Hepatocyte (in vitro differentiated cells): ENCODE measurements at regions not wholly inside any gene's neighbourhood (a gene's known extent, or its start where the extent isn't known, plus 50 kb on each side); places are given as distances from the start of the nearest gene placed in this dataset.

Experiments used
- DNase-seq: peaks from one replicate; pipeline ENCODE4 v3.0.0-alpha.2; 2016; ENCODE audit warnings: low spot score
- H2AFZ ChIP-seq: fragments of 200-600 bp; sonication (generic); 2 replicates; pipeline ENCODE4 v1.6.0; 2016; ENCODE audit warnings: antibody characterized with exemption, mild to moderate bottlenecking
- H3K27ac ChIP-seq: fragments of 200-600 bp; sonication (generic); 2 replicates; pipeline ENCODE4 v1.5.1; 2016; ENCODE audit warnings: mild to moderate bottlenecking
- H3K27me3 ChIP-seq: fragments of 200-600 bp; sonication (generic); 2 replicates; pipeline ENCODE4 v1.6.1; 2016
- H3K36me3 ChIP-seq: fragments of 200-600 bp; sonication (generic); replicated peaks from 2 replicates; pipeline ENCODE4 v1.5.1; 2016; ENCODE audit warnings: low read depth; ENCODE audit not compliant: insufficient read depth
- H3K4me1 ChIP-seq: fragments of 200-600 bp; sonication (generic); 2 replicates; pipeline ENCODE4 v1.5.1; 2016; ENCODE audit warnings: mild to moderate bottlenecking, moderate library complexity; ENCODE audit not compliant: insufficient read depth
- H3K4me2 ChIP-seq: fragments of 200-600 bp; sonication (generic); 2 replicates; pipeline ENCODE4 v1.6.0; 2016
- H3K4me3 ChIP-seq: fragments of 200-600 bp; sonication (generic); 2 replicates; pipeline ENCODE4 v1.5.1; 2016; ENCODE audit warnings: mild to moderate bottlenecking
- H3K79me2 ChIP-seq: fragments of 200-600 bp; sonication (generic); 2 replicates; pipeline ENCODE4 v1.6.0; 2017; ENCODE audit warnings: mild to moderate bottlenecking
- H3K9me2 ChIP-seq: fragments of 200-600 bp; sonication (generic); replicated peaks from 2 replicates; pipeline ENCODE4 v1.6.0; 2017; ENCODE audit warnings: mild to moderate bottlenecking; ENCODE audit not compliant: insufficient read depth
- H3K9me3 ChIP-seq: fragments of 200-600 bp; sonication (generic); 2 replicates; pipeline ENCODE4 v1.5.1; 2016; ENCODE audit warnings: low read depth, mild to moderate bottlenecking
- H4K20me1 ChIP-seq: fragments of 200-600 bp; sonication (generic); 2 replicates; pipeline ENCODE4 v1.6.0; 2016; ENCODE audit warnings: mild to moderate bottlenecking; ENCODE audit not compliant: insufficient read depth, poor library complexity, severe bottlenecking
- EZH2 ChIP-seq: fragments of 200-600 bp; sonication (generic); IDR thresholded peaks from 2 replicates; pipeline ENCODE4 v1.6.1; 2016; ENCODE audit warnings: antibody characterized with exemption, mild to moderate bottlenecking, borderline replicate concordance
- EZH2phosphoT487 ChIP-seq: fragments of 200-600 bp; sonication (generic); IDR thresholded peaks from one replicate; pipeline ENCODE4 v1.6.1; 2018; ENCODE audit warnings: antibody characterized with exemption, mild to moderate bottlenecking, low read depth, moderate library complexity; ENCODE audit not compliant: unreplicated experiment, severe bottlenecking
- WGBS: methylation state at CpG from one replicate; pipeline ENCODE4 v1.1.6; 2016; ENCODE audit warnings: low lambda C conversion rate; ENCODE audit errors: missing lambda C conversion rate; 5-methylcytosine and 5-hydroxymethylcytosine counted together
- TF ChIP-seq, protein P1 (sequence below): fragments of 200-600 bp; sonication (generic); IDR thresholded peaks from 2 replicates; pipeline ENCODE4 v1.5.1; 2016; ENCODE audit warnings: antibody characterized with exemption, mild to moderate bottlenecking; ENCODE audit not compliant: poor library complexity

DNA sequence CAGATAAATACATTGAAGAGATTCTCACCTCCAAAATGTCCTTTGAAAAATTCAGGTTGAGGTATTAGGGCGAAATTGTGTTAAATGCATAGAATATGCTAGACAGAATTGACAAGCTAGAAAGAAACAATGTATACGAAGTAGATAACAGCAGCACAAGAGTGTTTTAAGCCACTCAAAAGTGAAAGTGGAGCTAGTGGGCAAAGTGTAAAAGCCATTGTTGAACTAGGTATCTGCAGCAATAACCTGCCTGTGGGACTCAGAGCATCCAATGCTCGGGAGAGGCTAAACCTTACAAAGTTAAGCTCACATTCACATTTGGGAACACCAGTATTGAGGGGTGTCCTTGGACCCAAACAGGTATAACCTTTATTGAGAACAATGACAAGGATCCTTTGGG lies 180.6 kb upstream of the TMPO start:
- no peaks in the 10 kb centered on the region for H3K27me3 ChIP-seq
- H3K36me3 ChIP-seq: no peaks in the 10 kb centered on the region
- no peaks in the 10 kb centered on the region for H4K20me1 ChIP-seq
- H2AFZ ChIP-seq: no peak overlapping the region
- H3K27ac ChIP-seq: no peak overlapping the region
- no peaks in the 10 kb centered on the region for H3K9me2 ChIP-seq
- 80% methylated on average over 3 of the region's 3 CpGs for WGBS
- H3K4me3 ChIP-seq: no peak overlapping the region
- H3K9me3 ChIP-seq: no peaks in the 10 kb centered on the region
- H3K4me2 ChIP-seq: no peak overlapping the region
- DNase-seq: no peak
- H3K79me2 ChIP-seq: no peaks in the 10 kb centered on the region
- H3K4me1 ChIP-seq: no peaks in the 10 kb centered on the region
- TF ChIP-seq, protein P1, sequence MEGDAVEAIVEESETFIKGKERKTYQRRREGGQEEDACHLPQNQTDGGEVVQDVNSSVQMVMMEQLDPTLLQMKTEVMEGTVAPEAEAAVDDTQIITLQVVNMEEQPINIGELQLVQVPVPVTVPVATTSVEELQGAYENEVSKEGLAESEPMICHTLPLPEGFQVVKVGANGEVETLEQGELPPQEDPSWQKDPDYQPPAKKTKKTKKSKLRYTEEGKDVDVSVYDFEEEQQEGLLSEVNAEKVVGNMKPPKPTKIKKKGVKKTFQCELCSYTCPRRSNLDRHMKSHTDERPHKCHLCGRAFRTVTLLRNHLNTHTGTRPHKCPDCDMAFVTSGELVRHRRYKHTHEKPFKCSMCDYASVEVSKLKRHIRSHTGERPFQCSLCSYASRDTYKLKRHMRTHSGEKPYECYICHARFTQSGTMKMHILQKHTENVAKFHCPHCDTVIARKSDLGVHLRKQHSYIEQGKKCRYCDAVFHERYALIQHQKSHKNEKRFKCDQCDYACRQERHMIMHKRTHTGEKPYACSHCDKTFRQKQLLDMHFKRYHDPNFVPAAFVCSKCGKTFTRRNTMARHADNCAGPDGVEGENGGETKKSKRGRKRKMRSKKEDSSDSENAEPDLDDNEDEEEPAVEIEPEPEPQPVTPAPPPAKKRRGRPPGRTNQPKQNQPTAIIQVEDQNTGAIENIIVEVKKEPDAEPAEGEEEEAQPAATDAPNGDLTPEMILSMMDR: no peak
- TF ChIP-seq EZH2phosphoT487 (no peak), EZH2 (no peak)

DNA sequence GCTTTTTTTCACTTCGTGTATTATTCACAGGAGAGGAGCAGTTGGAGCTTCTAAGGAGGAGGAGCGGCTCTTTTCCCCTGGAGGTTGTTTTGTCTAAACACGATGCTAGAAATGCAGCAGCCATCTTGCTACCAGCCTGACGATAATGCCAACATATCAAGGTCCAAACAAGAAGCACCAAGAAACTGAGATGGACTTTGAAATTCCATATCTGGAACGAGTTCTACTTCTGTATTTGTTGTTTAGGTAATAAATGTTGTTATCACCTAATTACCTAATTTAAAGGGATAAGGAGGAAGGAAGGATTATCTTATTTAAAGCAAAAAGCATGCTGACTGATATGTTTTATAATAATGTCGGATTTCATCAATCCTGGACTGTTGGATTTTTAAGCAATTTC lies 174.4 kb upstream of the TMPO start:
- no peak overlapping the region for H3K4me2 ChIP-seq
- no peaks in the 10 kb centered on the region for H3K27me3 ChIP-seq
- H3K27ac ChIP-seq: no peak overlapping the region
- no peak overlapping the region for H3K4me3 ChIP-seq
- H2AFZ ChIP-seq: no peak overlapping the region
- no peaks in the 10 kb centered on the region for H4K20me1 ChIP-seq
- no peaks in the 10 kb centered on the region for H3K9me3 ChIP-seq
- no peak for DNase-seq
- no peaks in the 10 kb centered on the region for H3K36me3 ChIP-seq
- no peak for TF ChIP-seq EZH2
- TF ChIP-seq, protein P1: no peak
- no peak for TF ChIP-seq EZH2phosphoT487
- 62% methylated on average over 6 of the region's 6 CpGs for WGBS
- H3K79me2 ChIP-seq: no peaks in the 10 kb centered on the region
- no peaks in the 10 kb centered on the region for H3K4me1 ChIP-seq
- H3K9me2 ChIP-seq: no peaks in the 10 kb centered on the region

DNA sequence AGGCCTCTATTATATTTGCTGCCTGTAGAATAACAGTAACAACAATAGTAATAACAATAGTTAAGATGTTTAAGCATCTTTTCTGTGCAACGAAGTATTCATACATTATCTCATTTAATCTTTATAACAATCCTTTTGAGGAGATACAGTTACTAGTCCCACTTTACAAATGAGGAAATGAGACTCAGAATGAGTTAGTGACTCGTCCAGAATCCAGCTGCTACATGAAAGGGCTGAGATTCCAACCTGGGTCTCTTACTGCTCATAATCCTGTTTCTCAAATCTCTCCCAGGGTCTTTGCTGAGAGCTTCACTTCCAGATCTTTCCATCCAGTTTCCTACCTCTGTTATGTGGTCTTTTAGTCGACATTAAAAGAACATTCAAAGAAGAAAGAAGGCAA lies 173.7 kb upstream of the TMPO start:
- Histone ChIP-seq H3K4me3 (no peak overlapping the region), H3K27me3 (no peaks in the 10 kb centered on the region), H2AFZ (no peak overlapping the region), H3K9me3 (no peaks in the 10 kb centered on the region), H3K4me2 (no peak overlapping the region), H4K20me1 (no peaks in the 10 kb centered on the region), H3K79me2 (no peaks in the 10 kb centered on the region), H3K9me2 (no peaks in the 10 kb centered on the region), H3K27ac (no peak overlapping the region), H3K4me1 (no peaks in the 10 kb centered on the region), H3K36me3 (no peaks in the 10 kb centered on the region)
- TF ChIP-seq, protein P1: no peak
- TF ChIP-seq EZH2phosphoT487: no peak
- TF ChIP-seq EZH2: no peak
- WGBS: 73% methylated on average over 3 of the region's 3 CpGs
- DNase-seq: no peak

DNA sequence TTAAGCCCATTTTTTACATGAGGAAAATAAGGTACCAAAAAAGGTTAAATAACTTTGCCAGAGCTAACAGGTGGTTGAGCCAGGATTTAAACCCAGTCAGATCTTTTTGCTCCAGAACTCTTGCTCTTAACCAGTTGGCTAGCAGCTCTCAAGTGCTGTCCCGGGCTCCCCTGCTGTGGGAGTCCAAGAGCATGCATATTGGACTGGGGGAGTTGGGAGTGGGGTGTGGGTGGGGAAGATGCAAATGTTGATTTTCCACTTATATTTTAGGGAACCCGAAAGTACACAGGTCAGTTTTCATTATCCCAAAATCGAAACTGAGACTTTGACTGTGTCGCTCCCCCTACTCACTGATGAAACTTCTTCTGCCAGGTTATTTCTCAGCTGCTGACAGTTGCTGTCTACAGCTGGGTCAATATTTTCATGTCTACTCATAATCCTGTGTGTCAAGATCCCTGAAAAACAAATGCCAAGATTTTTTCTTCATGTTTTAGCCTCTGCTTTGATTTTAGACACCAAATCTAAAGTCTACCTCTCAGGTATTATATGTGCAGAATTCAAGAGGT lies 172.3 kb upstream of the TMPO start:
- no peaks in the 10 kb centered on the region for H4K20me1 ChIP-seq
- no peaks in the 10 kb centered on the region for H3K9me2 ChIP-seq
- no peak overlapping the region for H3K27ac ChIP-seq
- H3K79me2 ChIP-seq: no peaks in the 10 kb centered on the region
- H2AFZ ChIP-seq: no peak overlapping the region
- H3K4me2 ChIP-seq: no peak overlapping the region
- no peak for DNase-seq
- TF ChIP-seq EZH2 (no peak), EZH2phosphoT487 (no peak)
- TF ChIP-seq, protein P1: no peak
- H3K9me3 ChIP-seq: no peaks in the 10 kb centered on the region
- no peaks in the 10 kb centered on the region for H3K27me3 ChIP-seq
- no peaks in the 10 kb centered on the region for H3K36me3 ChIP-seq
- no peaks in the 10 kb centered on the region for H3K4me1 ChIP-seq
- no peak overlapping the region for H3K4me3 ChIP-seq
- WGBS: 97% methylated on average over 4 of the region's 4 CpGs
